Activated B cell treated with CpG ODN at 0.5 μM for 24 hours (primary cell): ENCODE measurements at regions not wholly inside any gene's neighbourhood (a gene's known extent, or its start where the extent isn't known, plus 50 kb on each side); places are given as distances from the start of the nearest gene placed in this dataset.

Source experiments
- ATAC-seq: fragments of 200-7000 bp; cut with Tn5 transposase; one replicate; pipeline ENCODE4 v1.10.0; 2021; ENCODE audit warnings: low read depth, mild to moderate bottlenecking, moderate library complexity
- CTCF ChIA-PET: fragments of 350-600 bp; sonication (Branson Sonifier 250); formaldehyde crosslinking; loops from one replicate; lab custom pipeline; 2021; ENCODE audit warnings: antibody characterized with exemption; lab: Charles Lee
- POLR2A ChIA-PET: fragments of 350-600 bp; sonication (Branson Sonifier 250); formaldehyde crosslinking; loops from one replicate; lab custom pipeline; 2021; ENCODE audit warnings: antibody characterized with exemption; lab: Charles Lee
- DNase-seq: peaks from one replicate; pipeline ENCODE4 v3.0.0; 2022
- H3K27ac Mint-ChIP-seq: one replicate; pipeline ENCODE4 v1.8.0; 2020; ENCODE audit warnings: mixed read lengths
- H3K27me3 Mint-ChIP-seq: one replicate; pipeline ENCODE4 v1.8.0; 2021; ENCODE audit warnings: mixed read lengths
- H3K36me3 Mint-ChIP-seq: one replicate; pipeline ENCODE4 v1.8.0; 2021; ENCODE audit warnings: low read depth, mixed read lengths
- H3K4me1 Mint-ChIP-seq: one replicate; pipeline ENCODE4 v1.8.0; 2021; ENCODE audit warnings: mixed read lengths
- H3K4me3 Mint-ChIP-seq: one replicate; pipeline ENCODE4 v1.8.0; 2020; ENCODE audit warnings: mild to moderate bottlenecking, mixed read lengths
- H3K9me3 Mint-ChIP-seq: one replicate; pipeline ENCODE4 v1.8.0; 2020; ENCODE audit warnings: mixed read lengths
- CTCF ChIP-seq: fragments of 200-600 bp; IDR thresholded peaks from one replicate; pipeline ENCODE4 v1.8.0; 2022; ENCODE audit warnings: antibody characterized with exemption, mild to moderate bottlenecking
- intact Hi-C: fragments of 100-400 bp; cut with micrococcal nuclease; formaldehyde crosslinking; loops from one replicate; pipeline ENCODE4 v1.15.1; 2024

GRCh38 chr7:98467570-98468312 is 66.9 kb upstream of the BAIAP2L1 start:
- no peak overlapping the region for H3K4me3 Mint-ChIP-seq
- H3K4me1 Mint-ChIP-seq: peaks cover 7% of the 10 kb centered on the region
- TF ChIP-seq CTCF: no peak
- ChIA-PET CTCF (no interaction called here), POLR2A (no interaction called here)
- no peak for ATAC-seq
- intact Hi-C loops: no loop called here
- no peak for DNase-seq
- H3K27me3 Mint-ChIP-seq: peaks cover 27% of the 10 kb centered on the region
- no peak overlapping the region for H3K27ac Mint-ChIP-seq
- peaks cover 3% of the 10 kb centered on the region for H3K9me3 Mint-ChIP-seq
- no peaks in the 10 kb centered on the region for H3K36me3 Mint-ChIP-seq

GRCh38 chr7:98465022-98465421 is 64.1 kb upstream of the BAIAP2L1 start:
- H3K4me1 Mint-ChIP-seq: no peaks in the 10 kb centered on the region
- no peak for ATAC-seq
- ChIA-PET CTCF (no interaction called here), POLR2A (no interaction called here)
- H3K27me3 Mint-ChIP-seq: peaks cover 9% of the 10 kb centered on the region
- H3K4me3 Mint-ChIP-seq: no peak overlapping the region
- DNase-seq: no peak
- peaks cover 3% of the 10 kb centered on the region for H3K9me3 Mint-ChIP-seq
- intact Hi-C loops: no loop called here
- TF ChIP-seq CTCF: no peak
- no peak overlapping the region for H3K27ac Mint-ChIP-seq
- no peaks in the 10 kb centered on the region for H3K36me3 Mint-ChIP-seq

DNA sequence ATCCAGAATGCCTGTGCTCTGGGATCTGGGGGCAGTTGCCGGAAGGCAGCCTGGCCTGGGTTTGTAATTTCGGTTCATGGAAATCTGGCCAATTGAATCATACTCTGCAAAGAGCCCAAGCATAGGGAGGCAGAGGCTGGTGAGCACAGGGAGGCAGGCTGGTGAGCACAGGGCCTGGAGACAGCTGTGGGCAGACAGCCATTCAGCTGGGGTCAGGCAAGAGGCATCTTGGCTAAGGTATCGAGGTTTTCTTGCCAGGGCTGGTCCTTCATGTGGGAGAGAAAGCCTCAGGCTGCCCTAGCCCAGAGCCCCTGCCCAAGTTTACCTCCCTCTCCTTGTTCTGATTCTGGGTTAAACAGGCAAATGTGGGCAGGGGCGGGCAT is 63.7 kb upstream of the BAIAP2L1 start:
- no peak for ATAC-seq
- H3K9me3 Mint-ChIP-seq: peaks cover 3% of the 10 kb centered on the region
- ChIA-PET CTCF (no interaction called here), POLR2A (no interaction called here)
- no peak for TF ChIP-seq CTCF
- H3K4me1 Mint-ChIP-seq: no peaks in the 10 kb centered on the region
- H3K27me3 Mint-ChIP-seq: peaks cover 6% of the 10 kb centered on the region
- intact Hi-C loops: no loop called here
- no peak for DNase-seq
- no peak overlapping the region for H3K27ac Mint-ChIP-seq
- H3K36me3 Mint-ChIP-seq: no peaks in the 10 kb centered on the region
- no peak overlapping the region for H3K4me3 Mint-ChIP-seq

DNA sequence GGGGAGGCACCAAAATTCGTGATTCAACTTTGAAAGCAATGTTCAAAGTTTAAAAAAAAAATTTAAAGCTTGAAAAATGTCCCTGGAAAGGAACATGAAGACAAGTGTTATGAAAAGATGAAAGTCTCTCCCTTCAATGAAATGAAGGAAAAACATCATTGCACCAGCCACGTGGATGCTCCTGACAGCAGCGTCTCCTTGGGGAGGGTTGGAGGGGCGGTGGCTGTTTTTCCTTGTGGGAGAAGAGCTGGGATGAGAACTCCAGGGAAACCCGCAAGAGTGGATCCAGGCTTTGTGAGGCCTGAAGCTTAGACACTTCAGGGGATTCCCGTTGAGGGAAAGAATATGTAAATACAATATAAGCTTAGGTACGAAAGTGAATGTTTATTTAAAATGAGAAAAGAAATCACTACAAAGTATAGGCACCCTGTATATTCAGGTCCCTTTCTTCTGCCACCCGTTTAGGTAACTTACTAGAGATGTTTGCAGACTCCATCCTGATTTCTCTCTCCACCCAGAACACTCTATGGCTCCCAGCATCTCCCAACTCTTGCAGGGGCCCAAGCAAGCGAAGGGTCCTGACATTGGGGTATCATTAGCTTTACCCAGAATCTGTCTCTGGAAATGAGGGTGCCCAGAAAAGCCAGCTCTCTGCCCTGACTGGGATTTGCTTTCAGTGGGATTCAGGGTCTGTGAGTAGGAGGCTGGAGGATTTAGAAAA is 63.1 kb upstream of the BAIAP2L1 start:
- TF ChIP-seq CTCF: no peak
- Mint-ChIP-seq H3K4me3 (no peak overlapping the region), H3K27ac (no peak overlapping the region), H3K4me1 (no peaks in the 10 kb centered on the region), H3K9me3 (peaks cover under 1% of the 10 kb centered on the region), H3K36me3 (no peaks in the 10 kb centered on the region), H3K27me3 (peaks cover 3% of the 10 kb centered on the region)
- intact Hi-C loops: no loop called here
- no peak for ATAC-seq
- CTCF ChIA-PET: no interaction called here
- no peak for DNase-seq
- POLR2A ChIA-PET: interaction anchor here (0.6 kb wide), 1 partner anchor 695 kb away, joined by 3 read pairs; no protein-coding TSS in a partner anchor

- H3K27me3 Mint-ChIP-seq: peaks cover 1% of the 10 kb centered on the region
- H3K27ac Mint-ChIP-seq: no peak overlapping the region
- no peaks in the 10 kb centered on the region for H3K9me3 Mint-ChIP-seq
- TF ChIP-seq CTCF: no peak
- no peak for DNase-seq
- ChIA-PET CTCF (no interaction called here), POLR2A (interaction anchor here (0.6 kb wide), 1 partner anchor 696 kb away, joined by 3 read pairs; no protein-coding TSS in a partner anchor)
- no peaks in the 10 kb centered on the region for H3K4me1 Mint-ChIP-seq
- no peak overlapping the region for H3K4me3 Mint-ChIP-seq
- no peaks in the 10 kb centered on the region for H3K36me3 Mint-ChIP-seq
- intact Hi-C loops: no loop called here
- ATAC-seq: no peak
Measured at GRCh38 chr7:98462911-98463633, 62.2 kb upstream of the BAIAP2L1 start.
